ENCODE measurements at regions not wholly inside any gene's neighbourhood (a gene's known extent, or its start where the extent isn't known, plus 50 kb on each side); places are given as distances from the start of the nearest gene placed in this dataset.

- no peaks in the 10 kb centered on the region for H3K27me3 ChIP-seq (ENCODE audit: low read length)
- H3K4me3 ChIP-seq (ENCODE audit: low read length) = no peak overlapping the region
- no peak for ATAC-seq
- H3K9ac ChIP-seq (ENCODE audit: low read length) = no peak overlapping the region
- no peaks in the 10 kb centered on the region for H3K79me2 ChIP-seq (ENCODE audit: low read length)
- intact Hi-C loops (cut with micrococcal nuclease) = no loop called here
- H2AFZ ChIP-seq (ENCODE audit: low read length) = no peak overlapping the region
- no peaks in the 10 kb centered on the region for H3K4me1 ChIP-seq (ENCODE audit: insufficient read depth, low read length)
- no peaks in the 10 kb centered on the region; the same call in 1 of the 2 replicates for H3K36me3 ChIP-seq (ENCODE audit: low read depth, low read length)
- DNase-seq = no peak
- TF ChIP-seq EZH2 (IDR thresholded peaks at IDR 0.05; ENCODE audit: low read length, unreplicated experiment) (no peak), CTCF (conservative IDR thresholded peaks at IDR 0.05; ENCODE audit: low read depth, low read length) (no peak), EZH2phosphoT487 (IDR thresholded peaks at IDR 0.05; ENCODE audit: borderline replicate concordance, low read length) (no peak)
- CTCF ChIA-PET = no interaction called here
- H3K27ac ChIP-seq (ENCODE audit: low read length) = no peak overlapping the region
- no peak overlapping the region for H3K4me2 ChIP-seq (ENCODE audit: low read length)
- no peaks in the 10 kb centered on the region for H3F3A ChIP-seq (ENCODE audit: low read length, unreplicated experiment)
- BruUV-seq (replicated peaks) = no TSS peak
- no peaks in the 10 kb centered on the region for H3K9me3 ChIP-seq (ENCODE audit: low read length)
- H3K9me2 ChIP-seq (replicated peaks; ENCODE audit: low read length) = no peaks in the 10 kb centered on the region
- no peaks in the 10 kb centered on the region for H4K20me1 ChIP-seq (ENCODE audit: low read length)
- POLR2A ChIA-PET (ENCODE audit: unreplicated experiment) = no interaction called here
Measured at GRCh38 chr5:42143361-42143760, 218.3 kb downstream of the FBXO4 start.

- ChIA-PET CTCF (no interaction called here), POLR2A (ENCODE audit: unreplicated experiment) (no interaction called here)
- H3K27ac ChIP-seq (ENCODE audit: low read length) = no peak overlapping the region
- H4K20me1 ChIP-seq (ENCODE audit: low read length) = no peaks in the 10 kb centered on the region
- TF ChIP-seq CTCF (conservative IDR thresholded peaks at IDR 0.05; ENCODE audit: low read depth, low read length) (no peak), EZH2phosphoT487 (IDR thresholded peaks at IDR 0.05; ENCODE audit: borderline replicate concordance, low read length) (no peak), EZH2 (IDR thresholded peaks at IDR 0.05; ENCODE audit: low read length, unreplicated experiment) (no peak)
- no peak overlapping the region for H2AFZ ChIP-seq (ENCODE audit: low read length)
- DNase-seq (no peak), ATAC-seq (no peak)
- H3K9me3 ChIP-seq (ENCODE audit: low read length) = peaks cover 11% of the 10 kb centered on the region; the same call in 1 of the 2 replicates
- H3K9me2 ChIP-seq (replicated peaks; ENCODE audit: low read length) = no peaks in the 10 kb centered on the region
- H3K9ac ChIP-seq (ENCODE audit: low read length) = no peak overlapping the region
- intact Hi-C loops (cut with micrococcal nuclease) = no loop called here
- no peaks in the 10 kb centered on the region for H3F3A ChIP-seq (ENCODE audit: low read length, unreplicated experiment)
- no TSS peak for BruUV-seq (replicated peaks)
- H3K79me2 ChIP-seq (ENCODE audit: low read length) = no peaks in the 10 kb centered on the region
- H3K4me1 ChIP-seq (ENCODE audit: insufficient read depth, low read length) = no peaks in the 10 kb centered on the region
- no peak overlapping the region for H3K4me3 ChIP-seq (ENCODE audit: low read length)
- no peaks in the 10 kb centered on the region for H3K27me3 ChIP-seq (ENCODE audit: low read length)
- H3K36me3 ChIP-seq (ENCODE audit: low read depth, low read length) = peaks cover 2% of the 10 kb centered on the region; the same call in 1 of the 2 replicates
- H3K4me2 ChIP-seq (ENCODE audit: low read length) = no peak overlapping the region
Measured at GRCh38 chr5:42148813-42149212, 223.7 kb downstream of the FBXO4 start.

GRCh38 chr5:42157215-42157614, 232.1 kb downstream of the FBXO4 start:
- TF ChIP-seq EZH2phosphoT487 (IDR thresholded peaks at IDR 0.05; ENCODE audit: borderline replicate concordance, low read length) (no peak), EZH2 (IDR thresholded peaks at IDR 0.05; ENCODE audit: low read length, unreplicated experiment) (no peak), CTCF (conservative IDR thresholded peaks at IDR 0.05; ENCODE audit: low read depth, low read length) (no peak)
- Histone ChIP-seq H2AFZ (ENCODE audit: low read length) (no peak overlapping the region), H3K9me3 (ENCODE audit: low read length) (no peaks in the 10 kb centered on the region), H3K27ac (ENCODE audit: low read length) (no peak overlapping the region), H3K27me3 (ENCODE audit: low read length) (no peaks in the 10 kb centered on the region), H3K4me1 (ENCODE audit: insufficient read depth, low read length) (0 out of 2 replicates have a peak, but pooled peaks cover 9% of the 10 kb centered on the region), H3K36me3 (ENCODE audit: low read depth, low read length) (no peaks in the 10 kb centered on the region), H3K4me3 (ENCODE audit: low read length) (no peak overlapping the region), H3K4me2 (ENCODE audit: low read length) (no peak overlapping the region), H3K9ac (ENCODE audit: low read length) (no peak overlapping the region), H3K79me2 (ENCODE audit: low read length) (no peaks in the 10 kb centered on the region), H3K9me2 (replicated peaks; ENCODE audit: low read length) (no peaks in the 10 kb centered on the region), H4K20me1 (ENCODE audit: low read length) (no peaks in the 10 kb centered on the region), H3F3A (ENCODE audit: low read length, unreplicated experiment) (no peaks in the 10 kb centered on the region)
- DNase-seq (peak; percentile 60), ATAC-seq (no peak)
- CTCF ChIA-PET = no interaction called here
- BruUV-seq (replicated peaks) = no TSS peak
- intact Hi-C loops (cut with micrococcal nuclease) = no loop called here
- POLR2A ChIA-PET (ENCODE audit: unreplicated experiment) = no interaction called here
